ENCODE measurements at regions not wholly inside any gene's neighbourhood (a gene's known extent, or its start where the extent isn't known, plus 50 kb on each side); places are given as distances from the start of the nearest gene placed in this dataset.

GRCh38 chr9:109556786-109557185 lies 58.7 kb upstream of the PTPN3 start:
- no peak overlapping the region for H3K9ac ChIP-seq (replicated peaks; ENCODE audit: extremely low read depth, insufficient read depth, low read length)
- no peaks in the 10 kb centered on the region for H3K36me3 ChIP-seq (ENCODE audit: control insufficient read depth in 2 of 2, extremely low read depth in 1 of 2, insufficient read depth in 2 of 2, low read length in 2 of 2)
- BruUV-seq (replicated peaks), result no TSS peak
- no peak overlapping the region for H3K4me2 ChIP-seq (ENCODE audit: insufficient read depth, low read length)
- no peaks in the 10 kb centered on the region for H3K4me1 ChIP-seq (ENCODE audit: control insufficient read depth, extremely low read depth, insufficient read depth, low read length)
- dilution Hi-C loops (cut with MboI; ENCODE audit: extremely low pct_ligation_motif_present, low sequenced_read_pairs) (no loop called here), intact Hi-C loops (cut with micrococcal nuclease) (no loop called here)
- ChIA-PET CTCF (no interaction called here), POLR2A (no interaction called here)
- H3K27ac ChIP-seq (ENCODE audit: insufficient read depth, low read depth, low read length), result no peak overlapping the region
- no peaks in the 10 kb centered on the region for H3K79me2 ChIP-seq (ENCODE audit: control insufficient read depth, insufficient read depth, low read length)
- no peaks in the 10 kb centered on the region for H3K27me3 ChIP-seq (ENCODE audit: control insufficient read depth in 2 of 2, insufficient read depth in 2 of 2, low read length in 2 of 2)
- TF ChIP-seq CTCF (IDR thresholded peaks at IDR 0.05; ENCODE audit: extremely low read depth in 1 of 2, insufficient read depth in 1 of 2, low read depth in 1 of 2, low read length in 2 of 2) (no peak), POLR2AphosphoS5 (IDR thresholded peaks at IDR 0.05; ENCODE audit: insufficient read depth, low read depth, low read length) (no peak), POLR2A (IDR thresholded peaks at IDR 0.05; ENCODE audit: low read depth, low read length) (no peak), GATA2 (IDR thresholded peaks at IDR 0.05; ENCODE audit: insufficient read depth, insufficient read length, low read depth, low read length) (no peak), JUN (IDR thresholded peaks at IDR 0.05; ENCODE audit: borderline replicate concordance, insufficient read depth, insufficient read length, low read depth) (no peak), MAX (IDR thresholded peaks at IDR 0.05; ENCODE audit: insufficient read depth, insufficient read length) (no peak), MYC (IDR thresholded peaks at IDR 0.05; ENCODE audit: low read depth, low read length) (no peak), EZH2 (IDR thresholded peaks at IDR 0.05; ENCODE audit: borderline replicate concordance, low read depth, low read length, severe bottlenecking) (no peak)
- no peaks in the 10 kb centered on the region for H3K9me3 ChIP-seq (replicated peaks; ENCODE audit: control insufficient read depth, insufficient read depth, low read length)
- DNase-seq (ENCODE audit: low read depth, low spot score) (no peak), FAIRE-seq (no peak)
- H4K20me1 ChIP-seq (replicated peaks; ENCODE audit: control insufficient read depth, extremely low read depth, insufficient read depth, low read length), result no peaks in the 10 kb centered on the region
- no peak overlapping the region for H3K4me3 ChIP-seq (replicated peaks in 1 of 3; ENCODE audit: insufficient read depth in 1 of 3, low read depth in 1 of 3, low read length in 3 of 3)
- no peaks in the 10 kb centered on the region for H3K9me1 ChIP-seq (replicated peaks; ENCODE audit: control insufficient read depth, extremely low read depth, insufficient read depth, low read length)
- no peak overlapping the region for H2AFZ ChIP-seq (ENCODE audit: low read depth, low read length)

Data from endothelial cell of umbilical vein (primary cell).